HEK293 (cell line): ENCODE measurements at regions not wholly inside any gene's neighbourhood (a gene's known extent, or its start where the extent isn't known, plus 50 kb on each side); places are given as distances from the start of the nearest gene placed in this dataset.

Experiments used
- CTCF ChIA-PET: fragments of 350-600 bp; formaldehyde crosslinking; extraction: SDS; loops from one replicate; lab custom pipeline; 2021; ENCODE audit warnings: antibody characterized with exemption; lab: Yijun Ruan, JAX
- POLR2A ChIA-PET: fragments of 300-600 bp; formaldehyde crosslinking; extraction: SDS; loops from one replicate; lab custom pipeline; 2020; ENCODE audit warnings: antibody characterized with exemption, inconsistent platforms; lab: Yijun Ruan, JAX
- H3K27ac ChIP-seq: fragments of 200-500 bp; sonication (Bioruptor generic); 2 replicates; pipeline ENCODE4 v1.5.1; 2014; ENCODE audit warnings: low read depth, low read length, control low read depth, inconsistent platforms; ENCODE audit errors: extremely low read depth
- H3K36me3 ChIP-seq, 2 experiments: fragments of 200-500 bp in 1 of 2; sonication (Bioruptor generic) in 1 of 2; 1 replicate in 1 of 2; 2 replicates in 1 of 2; pipeline ENCODE4 v1.5.1; 2014 to 2017; ENCODE audit warnings: inconsistent platforms in 2 of 2, low read length in 2 of 2; ENCODE audit not compliant: control insufficient read depth in 2 of 2, insufficient read depth in 1 of 2
- H3K4me1 ChIP-seq: fragments of 200-500 bp; sonication (Bioruptor generic); 2 replicates; pipeline ENCODE4 v1.5.1; 2014; ENCODE audit warnings: mild to moderate bottlenecking, low read length, inconsistent platforms; ENCODE audit not compliant: control insufficient read depth, insufficient read depth
- H3K4me3 ChIP-seq: 2 replicates; pipeline ENCODE4 v1.5.1; 2011; ENCODE audit warnings: low read depth, mild to moderate bottlenecking, control low read depth, low read length, moderate library complexity
- H3K9me3 ChIP-seq: fragments of 200-500 bp; sonication (Bioruptor generic); 2 replicates; pipeline ENCODE4 v1.5.1; 2014; ENCODE audit warnings: low read depth, low read length, inconsistent platforms; ENCODE audit not compliant: control insufficient read depth, insufficient read depth
- EGR2 ChIP-seq: fragments of 450-650 bp; formaldehyde crosslinking; IDR thresholded peaks from 2 replicates; pipeline ENCODE4 v1.5.1; 2016; ENCODE audit warnings: low read depth, missing biosample characterization, missing genetic modification characterization
- KLF9 ChIP-seq: fragments of 450-650 bp; formaldehyde crosslinking; IDR thresholded peaks from 2 replicates; pipeline ENCODE4 v1.5.1; 2016; ENCODE audit warnings: missing biosample characterization, missing genetic modification characterization, low read depth
- PRDM1 ChIP-seq: fragments of 450-650 bp; formaldehyde crosslinking; IDR thresholded peaks from 2 replicates; pipeline ENCODE4; 2016; ENCODE audit warnings: missing biosample characterization, missing genetic modification characterization
- SP7 ChIP-seq: fragments of 450-650 bp; formaldehyde crosslinking; IDR thresholded peaks from 2 replicates; pipeline ENCODE4 v1.5.1; 2016; ENCODE audit warnings: missing biosample characterization, missing genetic modification characterization
- TCF7L2 ChIP-seq: IDR thresholded peaks from 2 replicates; pipeline ENCODE4 v1.6.1; 2011; ENCODE audit warnings: low read depth, mild to moderate bottlenecking, inconsistent platforms, low read length, moderate library complexity, borderline replicate concordance
- ZFP3 ChIP-seq: fragments of 450-650 bp; formaldehyde crosslinking; IDR thresholded peaks from 2 replicates; pipeline ENCODE4 v1.5.1; 2016; ENCODE audit warnings: low read depth, missing biosample characterization, missing genetic modification characterization
- ZNF202 ChIP-seq: fragments of 450-650 bp; formaldehyde crosslinking; IDR thresholded peaks from 2 replicates; pipeline ENCODE4 v1.5.1; 2016; ENCODE audit warnings: missing biosample characterization, missing genetic modification characterization, borderline replicate concordance
- ZNF23 ChIP-seq: fragments of 450-650 bp; formaldehyde crosslinking; IDR thresholded peaks from 2 replicates; pipeline ENCODE4 v1.5.1; 2016; ENCODE audit warnings: missing biosample characterization, missing genetic modification characterization, borderline replicate concordance
- ZNF266 ChIP-seq: fragments of 450-650 bp; formaldehyde crosslinking; IDR thresholded peaks from 2 replicates; pipeline ENCODE4 v1.5.1; 2016; ENCODE audit warnings: missing biosample characterization, missing genetic modification characterization, low read depth
- ZNF292 ChIP-seq: fragments of 450-650 bp; formaldehyde crosslinking; IDR thresholded peaks from 2 replicates; pipeline ENCODE4 v1.5.1; 2016; ENCODE audit warnings: low read depth, missing biosample characterization, missing genetic modification characterization, borderline replicate concordance
- ZNF335 ChIP-seq: fragments of 450-650 bp; formaldehyde crosslinking; conservative IDR thresholded peaks from 2 replicates; pipeline ENCODE4 v1.5.1; 2016; ENCODE audit warnings: missing biosample characterization, missing genetic modification characterization
- ZNF423 ChIP-seq: fragments of 450-650 bp; formaldehyde crosslinking; IDR thresholded peaks from 2 replicates; pipeline ENCODE4 v1.5.1; 2016; ENCODE audit warnings: missing biosample characterization, missing genetic modification characterization
- ZNF426 ChIP-seq: fragments of 450-650 bp; formaldehyde crosslinking; IDR thresholded peaks from 2 replicates; pipeline ENCODE4 v1.5.1; 2017; ENCODE audit warnings: missing biosample characterization, missing genetic modification characterization, mild to moderate bottlenecking, inconsistent platforms, moderate library complexity
- ZNF433 ChIP-seq: fragments of 450-650 bp; formaldehyde crosslinking; IDR thresholded peaks from 2 replicates; pipeline ENCODE4 v1.5.1; 2016; ENCODE audit warnings: missing biosample characterization, missing genetic modification characterization, low read depth
- ZNF501 ChIP-seq: fragments of 450-650 bp; formaldehyde crosslinking; IDR thresholded peaks from 2 replicates; pipeline ENCODE4 v1.5.1; 2016; ENCODE audit warnings: missing biosample characterization, missing genetic modification characterization
- ZNF510 ChIP-seq: fragments of 450-650 bp; formaldehyde crosslinking; IDR thresholded peaks from 2 replicates; pipeline ENCODE4 v1.5.1; 2018; ENCODE audit warnings: mild to moderate bottlenecking, missing genetic modification characterization, missing biosample characterization; ENCODE audit not compliant: insufficient replicate concordance
- ZNF555 ChIP-seq: fragments of 450-650 bp; formaldehyde crosslinking; conservative IDR thresholded peaks from 2 replicates; pipeline ENCODE4 v1.5.1; 2017; ENCODE audit warnings: missing biosample characterization, mild to moderate bottlenecking, missing genetic modification characterization, inconsistent platforms
- ZNF585B ChIP-seq: fragments of 450-650 bp; formaldehyde crosslinking; IDR thresholded peaks from 2 replicates; pipeline ENCODE4 v1.5.1; 2016; ENCODE audit warnings: missing biosample characterization, missing genetic modification characterization
- ZNF610 ChIP-seq: fragments of 450-650 bp; formaldehyde crosslinking; IDR thresholded peaks from 2 replicates; pipeline ENCODE4 v1.5.1; 2016; ENCODE audit warnings: missing biosample characterization, missing genetic modification characterization, borderline replicate concordance
- ZNF624 ChIP-seq: fragments of 450-650 bp; formaldehyde crosslinking; IDR thresholded peaks from 2 replicates; pipeline ENCODE4 v1.5.1; 2017; ENCODE audit warnings: missing biosample characterization, missing genetic modification characterization
- ZNF654 ChIP-seq: fragments of 450-650 bp; formaldehyde crosslinking; IDR thresholded peaks from 2 replicates; pipeline ENCODE4 v1.5.1; 2016; ENCODE audit warnings: low read depth, missing biosample characterization, missing genetic modification characterization
- ZNF658 ChIP-seq: fragments of 450-650 bp; formaldehyde crosslinking; IDR thresholded peaks from 2 replicates; pipeline ENCODE4; 2016; ENCODE audit warnings: missing biosample characterization, missing genetic modification characterization
- ZNF792 ChIP-seq: fragments of 450-650 bp; formaldehyde crosslinking; IDR thresholded peaks from 2 replicates; pipeline ENCODE4 v1.5.1; 2016; ENCODE audit warnings: missing biosample characterization, missing genetic modification characterization
- TF ChIP-seq, protein P1 (sequence below): IDR thresholded peaks from 2 replicates; pipeline ENCODE4 v1.6.1; 2011; ENCODE audit warnings: mild to moderate bottlenecking, low read depth, low read length, borderline replicate concordance
- TF ChIP-seq, protein P2 (sequence below): fragments of 450-650 bp; formaldehyde crosslinking; IDR thresholded peaks from 2 replicates; pipeline ENCODE4 v1.5.1; 2016; ENCODE audit warnings: missing biosample characterization, missing genetic modification characterization, borderline replicate concordance
- TF ChIP-seq, protein P3 (sequence below): fragments of 450-650 bp; formaldehyde crosslinking; IDR thresholded peaks from 2 replicates; pipeline ENCODE4 v1.5.1; 2017; ENCODE audit warnings: missing biosample characterization, missing genetic modification characterization

DNA sequence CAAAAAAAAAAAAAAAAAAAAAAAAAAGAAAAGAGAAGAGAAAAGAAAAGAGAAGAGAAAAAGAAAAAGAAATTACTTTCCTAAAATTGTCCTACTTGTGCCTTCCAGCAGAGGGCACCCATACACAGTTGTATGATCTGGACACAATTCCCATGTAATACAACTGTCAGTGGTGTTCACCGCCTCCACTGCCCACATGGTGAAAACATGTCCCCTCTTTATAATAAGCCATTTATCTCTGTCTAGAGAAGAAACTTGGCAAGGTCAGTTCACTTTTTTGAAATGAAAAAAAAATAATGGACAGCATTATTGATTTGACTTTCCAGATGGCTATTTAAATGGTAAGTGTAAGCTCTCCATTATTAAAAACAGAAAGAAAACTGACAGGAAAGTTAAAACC, 459.4 kb downstream of the GBE1 start:
- no peak for TF ChIP-seq ZNF792 (tag by site-specific recombination)
- no peak for TF ChIP-seq ZNF202 (tag by site-specific recombination)
- TF ChIP-seq PRDM1 (tag by site-specific recombination) = peak; percentile 85
- TF ChIP-seq, protein P1, sequence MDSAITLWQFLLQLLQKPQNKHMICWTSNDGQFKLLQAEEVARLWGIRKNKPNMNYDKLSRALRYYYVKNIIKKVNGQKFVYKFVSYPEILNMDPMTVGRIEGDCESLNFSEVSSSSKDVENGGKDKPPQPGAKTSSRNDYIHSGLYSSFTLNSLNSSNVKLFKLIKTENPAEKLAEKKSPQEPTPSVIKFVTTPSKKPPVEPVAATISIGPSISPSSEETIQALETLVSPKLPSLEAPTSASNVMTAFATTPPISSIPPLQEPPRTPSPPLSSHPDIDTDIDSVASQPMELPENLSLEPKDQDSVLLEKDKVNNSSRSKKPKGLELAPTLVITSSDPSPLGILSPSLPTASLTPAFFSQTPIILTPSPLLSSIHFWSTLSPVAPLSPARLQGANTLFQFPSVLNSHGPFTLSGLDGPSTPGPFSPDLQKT = no peak
- peak; percentile 68 for TF ChIP-seq ZNF654
- TF ChIP-seq ZNF624 (tag by site-specific recombination) = no peak
- no peak for TF ChIP-seq ZNF423 (tag by site-specific recombination)
- no peak for TF ChIP-seq ZNF266
- no peak for TF ChIP-seq ZNF426 (tag by site-specific recombination)
- TF ChIP-seq ZNF658 (tag by site-specific recombination) = no peak
- TF ChIP-seq SP7 (tag by site-specific recombination) = no peak
- TF ChIP-seq ZNF23 (tag by site-specific recombination) = no peak
- no peak for TF ChIP-seq ZNF555 (tag by site-specific recombination)
- H3K4me3 ChIP-seq = no peak overlapping the region
- CTCF ChIA-PET = interaction anchor here (0.6 to 3.8 kb wide), 20 partner anchors 15 to 1531 kb away, joined by 3 to 25 read pairs (median 3); no protein-coding TSS in a partner anchor
- no peaks in the 10 kb centered on the region for H3K36me3 ChIP-seq
- no peaks in the 10 kb centered on the region for H3K9me3 ChIP-seq
- POLR2A ChIA-PET = no interaction called here
- H3K27ac ChIP-seq = no peak overlapping the region
- H3K4me1 ChIP-seq = no peaks in the 10 kb centered on the region

DNA sequence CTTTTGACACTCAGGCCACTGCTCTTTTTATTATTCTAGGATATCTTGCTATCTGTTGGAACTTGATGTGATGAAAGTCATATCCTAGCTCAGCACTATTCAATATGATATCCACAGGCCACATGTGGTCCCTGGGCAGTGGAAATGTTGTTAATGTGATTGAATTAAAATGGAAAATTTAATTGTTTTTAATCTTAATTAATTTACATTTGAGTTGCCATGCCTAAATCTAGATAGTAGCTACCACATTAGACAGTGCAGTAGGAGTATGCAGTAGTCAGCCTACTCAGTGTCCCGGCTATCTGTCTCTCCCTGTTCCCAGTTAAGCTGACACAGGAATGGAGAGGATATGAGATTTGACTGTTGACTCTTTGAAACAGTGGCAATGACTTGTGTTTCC, 460.2 kb downstream of the GBE1 start:
- no peak overlapping the region for H3K4me3 ChIP-seq
- no peak overlapping the region for H3K27ac ChIP-seq
- ChIA-PET CTCF (interaction anchor here (0.6 to 3.8 kb wide), 9 partner anchors 17 to 1530 kb away, joined by 3 to 25 read pairs (median 3); no protein-coding TSS in a partner anchor), POLR2A (no interaction called here)
- H3K9me3 ChIP-seq = no peaks in the 10 kb centered on the region
- TF ChIP-seq, protein P2, sequence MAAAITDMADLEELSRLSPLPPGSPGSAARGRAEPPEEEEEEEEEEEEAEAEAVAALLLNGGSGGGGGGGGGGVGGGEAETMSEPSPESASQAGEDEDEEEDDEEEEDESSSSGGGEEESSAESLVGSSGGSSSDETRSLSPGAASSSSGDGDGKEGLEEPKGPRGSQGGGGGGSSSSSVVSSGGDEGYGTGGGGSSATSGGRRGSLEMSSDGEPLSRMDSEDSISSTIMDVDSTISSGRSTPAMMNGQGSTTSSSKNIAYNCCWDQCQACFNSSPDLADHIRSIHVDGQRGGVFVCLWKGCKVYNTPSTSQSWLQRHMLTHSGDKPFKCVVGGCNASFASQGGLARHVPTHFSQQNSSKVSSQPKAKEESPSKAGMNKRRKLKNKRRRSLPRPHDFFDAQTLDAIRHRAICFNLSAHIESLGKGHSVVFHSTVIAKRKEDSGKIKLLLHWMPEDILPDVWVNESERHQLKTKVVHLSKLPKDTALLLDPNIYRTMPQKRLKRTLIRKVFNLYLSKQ (tag by site-specific recombination) = no peak
- TF ChIP-seq ZNF433 (tag by site-specific recombination) = no peak
- TF ChIP-seq ZNF292 (tag by site-specific recombination) = no peak
- TF ChIP-seq ZNF510 (tag by site-specific recombination) = no peak
- TF ChIP-seq ZNF501 (tag by site-specific recombination) = no peak
- TF ChIP-seq EGR2 (tag by site-specific recombination) = no peak
- no peak for TF ChIP-seq ZNF555 (tag by site-specific recombination)
- no peaks in the 10 kb centered on the region for H3K4me1 ChIP-seq
- no peaks in the 10 kb centered on the region for H3K36me3 ChIP-seq

DNA sequence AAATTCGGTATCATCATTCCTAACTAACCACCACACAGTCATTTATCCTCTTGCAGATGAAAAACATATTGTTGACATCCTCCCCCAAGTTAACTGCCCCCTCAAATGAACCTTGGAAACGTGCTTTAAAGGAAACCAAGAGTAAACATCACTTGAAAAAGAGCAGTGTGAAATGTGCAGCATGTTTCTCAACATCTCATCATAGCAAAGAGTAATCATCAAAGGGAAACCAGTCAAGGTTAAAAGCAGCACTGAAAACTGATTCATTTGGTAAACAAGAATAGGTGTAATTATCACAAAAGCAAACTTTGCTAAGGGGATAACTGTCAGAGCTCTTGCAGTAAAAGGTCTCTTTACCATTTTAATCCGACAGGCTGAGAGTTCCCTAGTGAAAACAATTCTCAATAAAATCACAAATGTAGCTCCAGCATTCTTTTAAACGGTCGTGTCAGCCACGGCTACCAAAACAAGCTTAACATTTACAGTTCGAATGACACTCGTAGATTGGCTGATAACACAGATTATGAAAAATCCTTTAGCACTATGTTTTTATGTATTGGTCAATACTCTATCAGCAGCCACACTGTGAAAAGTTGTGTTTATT, 461.0 kb downstream of the GBE1 start:
- no peaks in the 10 kb centered on the region for H3K4me1 ChIP-seq
- POLR2A ChIA-PET = no interaction called here
- CTCF ChIA-PET = interaction anchor here (1.0 to 3.8 kb wide), 3 partner anchors 30 to 92 kb away, joined by 3 to 25 read pairs (median 5); no protein-coding TSS in a partner anchor
- no peak overlapping the region for H3K27ac ChIP-seq
- no peak overlapping the region for H3K4me3 ChIP-seq
- no peaks in the 10 kb centered on the region for H3K9me3 ChIP-seq
- H3K36me3 ChIP-seq = no peaks in the 10 kb centered on the region
- no peak for TF ChIP-seq ZNF335 (tag by site-specific recombination)
- no peak for TF ChIP-seq ZNF610 (tag by site-specific recombination)
- 0 out of 2 replicates have a peak, but pooled peaks have one; percentile 42 for TF ChIP-seq TCF7L2
- TF ChIP-seq, protein P3, sequence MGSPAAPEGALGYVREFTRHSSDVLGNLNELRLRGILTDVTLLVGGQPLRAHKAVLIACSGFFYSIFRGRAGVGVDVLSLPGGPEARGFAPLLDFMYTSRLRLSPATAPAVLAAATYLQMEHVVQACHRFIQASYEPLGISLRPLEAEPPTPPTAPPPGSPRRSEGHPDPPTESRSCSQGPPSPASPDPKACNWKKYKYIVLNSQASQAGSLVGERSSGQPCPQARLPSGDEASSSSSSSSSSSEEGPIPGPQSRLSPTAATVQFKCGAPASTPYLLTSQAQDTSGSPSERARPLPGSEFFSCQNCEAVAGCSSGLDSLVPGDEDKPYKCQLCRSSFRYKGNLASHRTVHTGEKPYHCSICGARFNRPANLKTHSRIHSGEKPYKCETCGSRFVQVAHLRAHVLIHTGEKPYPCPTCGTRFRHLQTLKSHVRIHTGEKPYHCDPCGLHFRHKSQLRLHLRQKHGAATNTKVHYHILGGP (tag by site-specific recombination) = no peak
- no peak for TF ChIP-seq ZFP3 (tag by site-specific recombination)
- TF ChIP-seq KLF9 (tag by site-specific recombination) = no peak
- TF ChIP-seq ZNF585B = no peak
